IPS DF 6.9 (cell line): ENCODE measurements at regions not wholly inside any gene's neighbourhood (a gene's known extent, or its start where the extent isn't known, plus 50 kb on each side); places are given as distances from the start of the nearest gene placed in this dataset.
"Not testable (repeated sequence)": the region's sequence is repeated elsewhere in the genome, so short reads cannot be mapped to it uniquely, and the experiment has no call there.

Source experiments
- DNase-seq: peaks from one replicate; pipeline ENCODE4 v3.0.0-alpha.2; 2013; ENCODE audit warnings: low read depth, low spot score
- H3K27ac ChIP-seq: one replicate; pipeline ENCODE4 v1.5.1; 2013; ENCODE audit warnings: low read length, control low read depth
- H3K27me3 ChIP-seq: 2 replicates; pipeline ENCODE4 v1.6.1; 2013; ENCODE audit warnings: mild to moderate bottlenecking, low read length; ENCODE audit not compliant: control insufficient read depth, insufficient read depth
- H3K36me3 ChIP-seq: 2 replicates; pipeline ENCODE4 v1.6.1; 2013; ENCODE audit warnings: low read length; ENCODE audit not compliant: control insufficient read depth, insufficient read depth
- H3K4me1 ChIP-seq: 2 replicates; pipeline ENCODE4 v1.6.1; 2013; ENCODE audit warnings: low read length; ENCODE audit not compliant: control insufficient read depth, insufficient read depth
- H3K4me3 ChIP-seq: 2 replicates; pipeline ENCODE4 v1.5.1; 2013; ENCODE audit warnings: mild to moderate bottlenecking, low read length
- H3K9me3 ChIP-seq: 2 replicates; pipeline ENCODE4 v1.6.1; 2013; ENCODE audit warnings: low read length, inconsistent platforms; ENCODE audit not compliant: control insufficient read depth, insufficient read depth
- WGBS: extraction: QIAGEN DNeasy Blood & Tissue Kit; methylation state at CpG from one replicate; pipeline ENCODE4 v1.1.7; 2013; ENCODE audit warnings: mixed read lengths, missing lambda C conversion rate; ENCODE audit not compliant: insufficient read length, insufficient coverage; 5-methylcytosine and 5-hydroxymethylcytosine counted together

GRCh38 chr6:98358173-98358572, 476.2 kb upstream of the POU3F2 start:
- Histone ChIP-seq H3K36me3 (no peaks in the 10 kb centered on the region), H3K4me1 (no peaks in the 10 kb centered on the region), H3K27me3 (no peaks in the 10 kb centered on the region), H3K27ac (no peak overlapping the region), H3K9me3 (no peaks in the 10 kb centered on the region), H3K4me3 (no peak overlapping the region)
- no peak for DNase-seq
- WGBS, result no CpG with 5 or more reads among the region's 3 CpGs

GRCh38 chr6:98366371-98366770, 468.0 kb upstream of the POU3F2 start:
- H3K4me3 ChIP-seq, result no peak overlapping the region
- H3K27ac ChIP-seq, result no peak overlapping the region
- no peaks in the 10 kb centered on the region for H3K4me1 ChIP-seq
- WGBS, result no CpG with 5 or more reads among the region's 6 CpGs
- no peak for DNase-seq
- H3K27me3 ChIP-seq, result no peaks in the 10 kb centered on the region
- no peaks in the 10 kb centered on the region for H3K9me3 ChIP-seq
- H3K36me3 ChIP-seq, result no peaks in the 10 kb centered on the region

- Histone ChIP-seq H3K4me3 (no peak overlapping the region), H3K9me3 (no peaks in the 10 kb centered on the region), H3K4me1 (no peaks in the 10 kb centered on the region), H3K36me3 (no peaks in the 10 kb centered on the region), H3K27ac (no peak overlapping the region), H3K27me3 (no peaks in the 10 kb centered on the region)
- WGBS, result no CpG with 5 or more reads among the region's 3 CpGs
- DNase-seq, result no peak
Observed at GRCh38 chr6:98380589-98380988, 453.8 kb upstream of the POU3F2 start.

GRCh38 chr6:98382246-98382645, 452.1 kb upstream of the POU3F2 start:
- Histone ChIP-seq H3K27me3 (no peaks in the 10 kb centered on the region), H3K27ac (no peak overlapping the region), H3K36me3 (no peaks in the 10 kb centered on the region), H3K4me1 (no peaks in the 10 kb centered on the region), H3K4me3 (no peak overlapping the region), H3K9me3 (no peaks in the 10 kb centered on the region)
- no CpG with 5 or more reads among the region's 3 CpGs for WGBS
- DNase-seq, result no peak

GRCh38 chr6:98384334-98384733, 450.0 kb upstream of the POU3F2 start:
- no peak for DNase-seq
- WGBS, result no CpG with 5 or more reads among the region's 7 CpGs
- H3K4me3 ChIP-seq, result no peak overlapping the region
- H3K4me1 ChIP-seq, result no peaks in the 10 kb centered on the region
- no peaks in the 10 kb centered on the region for H3K27me3 ChIP-seq
- no peak overlapping the region for H3K27ac ChIP-seq
- H3K36me3 ChIP-seq, result no peaks in the 10 kb centered on the region
- H3K9me3 ChIP-seq, result no peaks in the 10 kb centered on the region

GRCh38 chr6:98384801-98385200, 449.6 kb upstream of the POU3F2 start:
- Histone ChIP-seq H3K36me3 (no peaks in the 10 kb centered on the region), H3K9me3 (no peaks in the 10 kb centered on the region), H3K27ac (no peak overlapping the region), H3K4me1 (no peaks in the 10 kb centered on the region), H3K4me3 (no peak overlapping the region), H3K27me3 (no peaks in the 10 kb centered on the region)
- no CpG with 5 or more reads among the region's 6 CpGs for WGBS
- DNase-seq, result no peak

GRCh38 chr6:98395610-98396166, 438.7 kb upstream of the POU3F2 start:
- no peak overlapping the region for H3K4me3 ChIP-seq
- H3K27me3 ChIP-seq, result no peaks in the 10 kb centered on the region
- no peaks in the 10 kb centered on the region for H3K36me3 ChIP-seq
- WGBS, result no CpG with 5 or more reads among the region's 1 CpG
- no peaks in the 10 kb centered on the region for H3K9me3 ChIP-seq
- no peaks in the 10 kb centered on the region for H3K4me1 ChIP-seq
- no peak overlapping the region for H3K27ac ChIP-seq
- DNase-seq, result no peak

GRCh38 chr6:98416027-98416426, 418.3 kb upstream of the POU3F2 start:
- Histone ChIP-seq H3K27ac (no peak overlapping the region), H3K36me3 (no peaks in the 10 kb centered on the region), H3K9me3 (no peaks in the 10 kb centered on the region), H3K27me3 (no peaks in the 10 kb centered on the region), H3K4me3 (no peak overlapping the region), H3K4me1 (no peaks in the 10 kb centered on the region)
- DNase-seq, result no peak
- WGBS, result no CpG with 5 or more reads among the region's 2 CpGs

- WGBS, result no CpG with 5 or more reads among the region's 30 CpGs
- not testable (repeated sequence) for DNase-seq, H3K4me1 ChIP-seq, H3K36me3 ChIP-seq, H3K9me3 ChIP-seq, H3K27ac ChIP-seq, H3K27me3 ChIP-seq, H3K4me3 ChIP-seq
Observed at GRCh38 chr6:98416497-98417158, 417.7 kb upstream of the POU3F2 start.

- Histone ChIP-seq H3K27me3 (no peaks in the 10 kb centered on the region), H3K9me3 (no peaks in the 10 kb centered on the region), H3K27ac (no peak overlapping the region), H3K36me3 (no peaks in the 10 kb centered on the region), H3K4me1 (no peaks in the 10 kb centered on the region), H3K4me3 (no peak overlapping the region)
- no peak for DNase-seq
- WGBS, result no CpG with 5 or more reads among the region's 3 CpGs
Observed at GRCh38 chr6:98433325-98434056, 400.9 kb upstream of the POU3F2 start.
